ENCODE measurements at regions not wholly inside any gene's neighbourhood (a gene's known extent, or its start where the extent isn't known, plus 50 kb on each side); places are given as distances from the start of the nearest gene placed in this dataset.

- TF ChIP-seq, protein P1, sequence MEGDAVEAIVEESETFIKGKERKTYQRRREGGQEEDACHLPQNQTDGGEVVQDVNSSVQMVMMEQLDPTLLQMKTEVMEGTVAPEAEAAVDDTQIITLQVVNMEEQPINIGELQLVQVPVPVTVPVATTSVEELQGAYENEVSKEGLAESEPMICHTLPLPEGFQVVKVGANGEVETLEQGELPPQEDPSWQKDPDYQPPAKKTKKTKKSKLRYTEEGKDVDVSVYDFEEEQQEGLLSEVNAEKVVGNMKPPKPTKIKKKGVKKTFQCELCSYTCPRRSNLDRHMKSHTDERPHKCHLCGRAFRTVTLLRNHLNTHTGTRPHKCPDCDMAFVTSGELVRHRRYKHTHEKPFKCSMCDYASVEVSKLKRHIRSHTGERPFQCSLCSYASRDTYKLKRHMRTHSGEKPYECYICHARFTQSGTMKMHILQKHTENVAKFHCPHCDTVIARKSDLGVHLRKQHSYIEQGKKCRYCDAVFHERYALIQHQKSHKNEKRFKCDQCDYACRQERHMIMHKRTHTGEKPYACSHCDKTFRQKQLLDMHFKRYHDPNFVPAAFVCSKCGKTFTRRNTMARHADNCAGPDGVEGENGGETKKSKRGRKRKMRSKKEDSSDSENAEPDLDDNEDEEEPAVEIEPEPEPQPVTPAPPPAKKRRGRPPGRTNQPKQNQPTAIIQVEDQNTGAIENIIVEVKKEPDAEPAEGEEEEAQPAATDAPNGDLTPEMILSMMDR (IDR thresholded peaks at IDR 0.05) = no peak
- no peak for TF ChIP-seq POLR2A (IDR thresholded peaks at IDR 0.05)
These were observed 75.4 kb downstream of the ANKEF1 start for GRCh38 chr20:10110151-10110550.
